ENCODE measurements at regions not wholly inside any gene's neighbourhood (a gene's known extent, or its start where the extent isn't known, plus 50 kb on each side); places are given as distances from the start of the nearest gene placed in this dataset.
"Not testable (repeated sequence)": the region's sequence is repeated elsewhere in the genome, so short reads cannot be mapped to it uniquely, and the experiment has no call there.

DNA sequence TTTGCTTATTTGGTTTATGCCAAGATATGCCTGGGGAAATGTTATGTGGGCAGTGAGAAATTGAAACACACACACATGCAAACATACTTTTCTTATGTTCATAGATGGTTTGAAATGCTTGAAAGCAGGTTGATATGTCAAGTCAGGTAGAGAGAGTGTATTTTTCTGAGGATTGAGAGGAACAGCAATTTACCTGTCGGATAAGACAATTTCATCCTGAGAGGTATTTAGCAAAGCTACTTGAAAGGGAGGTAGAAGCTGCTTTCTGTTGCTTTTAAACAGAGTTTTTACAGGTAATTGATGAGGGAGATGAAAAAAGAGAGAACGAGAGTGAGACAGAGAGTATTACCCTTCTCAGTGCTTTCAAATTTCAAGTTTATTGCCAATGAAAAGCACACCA, 854.3 kb downstream of the CDH8 start:
- no peak for DNase-seq (ENCODE audit: low spot score)

DNA sequence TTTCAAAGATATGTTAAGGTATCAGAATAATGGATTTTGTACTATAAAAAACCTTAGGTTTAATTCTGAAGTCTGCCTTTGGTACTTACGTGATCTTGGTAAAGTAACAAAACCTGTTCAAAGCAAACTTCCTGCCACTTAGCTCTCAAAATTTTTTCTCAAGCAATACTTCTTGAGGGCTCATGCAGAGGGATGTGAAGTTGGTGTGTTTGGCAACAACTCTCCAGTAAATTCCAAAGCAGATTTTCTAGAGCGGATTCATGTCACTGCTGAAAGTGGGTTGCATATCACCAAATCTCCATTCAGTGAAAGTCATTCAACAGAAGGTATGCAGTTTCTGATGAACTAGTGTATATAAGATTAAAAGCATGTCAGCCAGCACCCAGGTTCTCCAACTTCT, 856.7 kb downstream of the CDH8 start:
- no peak for DNase-seq (ENCODE audit: low spot score)

- no peak for DNase-seq (ENCODE audit: low spot score)
These were observed 870.4 kb downstream of the CDH8 start for GRCh38 chr16:61165797-61166196.

- no peak for DNase-seq (ENCODE audit: low spot score)
These were observed 885.9 kb downstream of the CDH8 start for GRCh38 chr16:61150351-61150750.

- DNase-seq (ENCODE audit: low spot score): no peak
These were observed 886.5 kb downstream of the CDH8 start for GRCh38 chr16:61149709-61150108.

DNA sequence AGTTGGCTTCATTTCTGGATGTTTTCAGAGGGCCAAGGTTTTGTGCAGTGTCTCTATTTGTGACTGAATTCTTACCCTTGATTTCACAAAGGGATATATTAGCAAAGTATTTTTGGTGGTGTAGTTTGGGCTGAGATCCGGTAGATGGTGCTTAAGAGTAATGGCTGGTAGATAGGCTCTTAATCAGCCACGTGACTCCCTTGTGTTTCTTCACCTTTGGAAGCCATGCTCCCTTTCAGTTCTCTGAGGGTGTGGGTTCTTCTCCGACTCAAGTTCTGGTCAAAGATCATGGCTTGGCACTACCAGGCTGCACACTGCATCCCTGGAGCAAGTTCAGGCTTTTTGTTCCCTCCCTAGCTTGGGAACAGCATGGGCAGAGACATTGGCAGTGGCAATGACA, 887.3 kb downstream of the CDH8 start:
- no peak for DNase-seq (ENCODE audit: low spot score)

DNA sequence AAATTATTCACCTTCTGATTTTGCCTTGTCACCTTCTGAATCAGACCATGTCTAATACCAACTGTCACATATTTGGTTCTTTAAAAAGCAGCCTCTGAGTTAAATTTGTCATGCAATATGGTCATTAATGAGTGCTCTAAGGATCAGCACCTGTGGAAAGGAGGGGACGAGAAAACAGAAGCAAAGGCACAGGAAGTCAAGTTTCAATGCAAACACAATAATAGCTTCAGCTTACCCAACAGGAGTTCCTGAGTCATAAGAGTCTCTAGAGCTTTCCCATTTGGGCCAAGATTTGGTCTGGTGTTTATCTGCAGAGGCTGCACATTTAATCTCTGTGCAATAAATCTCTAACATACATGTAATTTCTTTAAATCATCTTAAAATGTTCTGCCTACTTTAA, 889.8 kb downstream of the CDH8 start:
- DNase-seq (ENCODE audit: low spot score): no peak

- no peak for DNase-seq (ENCODE audit: low spot score)
These were observed 904.8 kb downstream of the CDH8 start for GRCh38 chr16:61131447-61131846.

DNA sequence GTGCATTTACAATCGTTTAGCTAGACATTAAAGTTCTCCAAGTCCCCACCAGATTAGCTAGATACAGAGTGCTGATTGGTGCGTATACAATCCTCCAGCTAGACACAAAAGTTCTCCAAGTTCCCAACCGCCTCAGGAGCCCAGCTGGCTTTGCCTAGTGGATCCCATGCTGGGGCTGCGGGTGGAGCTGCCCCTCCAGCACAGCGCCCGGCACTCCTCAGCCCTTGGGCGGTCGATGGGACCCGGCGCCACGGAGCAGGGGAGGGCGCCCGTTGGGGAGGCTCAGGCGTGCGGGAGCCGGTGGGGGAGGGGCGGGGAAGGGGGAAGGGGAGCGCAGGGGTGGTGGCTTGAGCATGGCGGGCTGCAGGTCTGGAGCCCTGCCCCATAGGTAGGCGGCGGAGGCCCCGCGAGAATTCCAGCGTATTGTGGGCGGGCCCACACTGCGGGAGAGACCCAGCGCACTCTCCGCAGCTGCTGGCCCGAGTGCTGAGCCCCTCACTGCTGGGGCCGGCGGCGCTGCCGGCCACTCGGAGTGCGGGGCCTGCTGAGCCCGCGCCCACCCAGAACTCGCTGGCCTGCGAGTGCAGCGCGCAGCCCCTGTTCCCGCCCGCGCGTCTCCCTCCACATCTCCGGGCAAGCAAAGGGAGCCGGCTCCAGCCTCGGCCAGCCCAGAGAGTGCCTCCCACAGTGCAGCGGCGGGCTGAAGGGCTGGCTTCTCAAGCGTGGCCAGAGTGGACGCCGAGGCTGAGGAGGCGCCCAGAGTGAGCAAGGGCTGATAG, 907.5 kb downstream of the CDH8 start:
- no peak for DNase-seq (ENCODE audit: low spot score)

DNA sequence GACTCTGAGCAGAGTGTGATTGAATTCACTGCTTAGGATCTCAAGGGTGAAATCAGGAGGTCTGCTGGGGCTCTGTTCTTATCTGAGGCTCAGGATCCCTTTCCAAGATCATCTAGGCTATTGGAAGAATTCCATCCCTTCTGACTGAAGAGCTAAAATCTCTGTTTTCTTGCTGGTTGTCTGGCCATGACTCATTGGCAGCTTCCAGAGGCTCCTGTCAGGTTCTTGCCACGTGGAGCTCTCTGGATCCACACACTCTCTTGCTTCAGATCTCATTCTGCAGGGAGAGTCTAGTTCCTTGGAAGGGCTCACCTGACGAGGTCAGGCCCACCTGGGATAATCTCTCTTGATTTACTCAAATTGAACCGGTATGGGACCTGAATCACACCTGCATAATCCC, 930.7 kb downstream of the CDH8 start:
- no peak for DNase-seq (ENCODE audit: low spot score)

- DNase-seq (ENCODE audit: low spot score): no peak
These were observed 937.7 kb downstream of the CDH8 start for GRCh38 chr16:61098505-61098904.

GRCh38 chr16:61091300-61091699, 944.9 kb downstream of the CDH8 start:
- DNase-seq (ENCODE audit: low spot score): not testable (repeated sequence)

DNA sequence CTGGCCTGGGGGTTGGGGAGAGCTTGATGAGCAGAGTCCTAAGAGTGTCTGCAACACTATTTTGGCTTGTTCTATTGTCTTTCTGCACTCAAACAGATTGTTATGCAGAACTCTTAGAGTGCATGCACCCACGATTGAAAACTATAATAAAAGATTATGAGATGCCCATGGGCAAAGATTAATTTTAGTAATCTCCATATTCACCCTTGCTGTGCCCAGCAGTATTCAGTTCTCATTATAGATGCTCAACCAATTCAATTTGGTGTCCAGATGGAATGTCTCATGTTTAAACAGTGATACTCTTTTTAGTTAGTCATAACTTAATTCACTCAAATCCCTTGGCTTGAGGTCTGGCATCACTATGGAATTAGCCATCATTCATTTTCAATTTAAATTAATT, 952.5 kb downstream of the CDH8 start:
- DNase-seq (ENCODE audit: low spot score): no peak

- DNase-seq (ENCODE audit: low spot score): no peak
These were observed 961.9 kb downstream of the CDH8 start for GRCh38 chr16:61074324-61074723.

GRCh38 chr16:61057635-61058034, 978.6 kb downstream of the CDH8 start:
- no peak for DNase-seq (ENCODE audit: low spot score)

DNA sequence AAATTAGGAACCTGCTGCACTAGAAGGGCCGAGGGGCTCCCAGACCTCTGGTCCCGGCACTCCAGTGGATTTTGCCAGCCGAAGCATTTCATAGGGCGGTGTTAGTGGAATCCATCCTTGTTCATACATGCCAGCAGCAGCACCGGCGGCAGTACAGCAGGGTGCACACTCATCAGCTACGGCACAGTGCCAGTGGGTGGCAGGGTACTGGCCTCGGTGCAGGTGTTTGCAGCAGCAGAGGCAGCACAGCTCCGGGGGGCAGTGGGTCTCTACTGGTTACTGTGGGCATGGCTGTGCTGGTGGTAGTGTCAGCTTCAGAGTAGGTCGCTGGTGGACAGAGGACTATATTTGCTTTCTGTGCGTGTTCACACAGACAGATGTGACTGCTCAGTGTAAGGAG, 985.7 kb downstream of the CDH8 start:
- no peak for DNase-seq (ENCODE audit: low spot score)

DNA sequence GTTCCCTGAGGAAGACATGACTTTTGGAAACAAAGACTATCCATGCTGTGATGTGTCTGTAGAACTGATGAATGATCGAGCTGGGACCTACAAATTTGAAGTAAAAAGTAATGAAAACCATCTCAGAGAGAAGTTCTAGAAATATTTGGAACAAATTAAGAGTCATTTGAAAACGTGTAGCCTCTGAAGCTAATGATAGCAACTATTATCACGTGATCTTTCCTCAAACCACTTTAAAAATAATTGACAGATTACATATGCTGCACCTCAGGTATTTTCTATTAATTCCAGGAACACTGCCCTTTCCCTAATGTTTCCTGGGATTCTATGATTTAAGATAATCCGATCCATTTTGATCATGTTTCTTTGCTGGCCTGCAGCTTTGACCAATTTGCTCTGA, 990.3 kb downstream of the CDH8 start:
- DNase-seq (ENCODE audit: low spot score): no peak

DNA sequence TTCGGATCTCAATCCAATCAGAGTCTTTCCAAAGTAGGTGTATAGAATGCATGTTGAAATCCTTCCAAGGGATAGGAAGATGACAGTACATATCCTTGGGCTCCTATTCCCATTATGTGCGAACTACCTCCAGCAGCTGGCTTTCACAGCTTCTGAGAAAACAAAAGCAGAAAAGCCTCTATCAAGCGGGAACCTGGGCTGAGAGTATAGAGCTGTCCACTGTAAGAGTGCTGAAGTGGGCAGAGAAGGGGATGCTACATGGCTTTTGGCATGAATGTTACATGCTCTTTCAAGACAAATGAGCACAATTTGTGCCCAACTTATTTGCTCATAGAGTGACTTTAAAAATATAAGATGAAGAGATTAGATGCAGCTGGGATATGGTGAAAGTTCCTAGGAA, 993.5 kb downstream of the CDH8 start:
- no peak for DNase-seq (ENCODE audit: low spot score)

DNA sequence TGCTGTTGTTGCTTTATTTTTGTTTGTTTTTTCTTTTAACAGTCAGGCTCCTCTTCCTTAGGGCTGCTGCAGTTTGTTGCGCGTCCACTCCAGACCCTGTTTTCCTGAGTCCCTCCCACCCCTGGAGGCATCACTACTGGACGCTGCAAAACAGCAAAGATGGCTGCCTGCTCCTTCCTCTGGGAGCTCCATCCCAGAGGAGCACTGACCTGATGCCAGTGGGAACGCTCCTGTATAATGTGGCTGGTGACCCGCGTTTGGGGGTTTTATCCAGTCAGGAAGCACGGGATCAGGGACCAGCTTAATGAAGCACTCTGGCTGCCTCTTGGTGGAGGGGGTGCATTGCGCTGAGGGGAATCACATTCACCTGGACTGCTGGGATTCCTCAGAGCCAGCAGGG, 1005.6 kb downstream of the CDH8 start:
- no peak for DNase-seq (ENCODE audit: low spot score)

GRCh38 chr16:61024180-61024900, 1011.9 kb downstream of the CDH8 start:
- DNase-seq (ENCODE audit: low spot score): no peak

- no peak for DNase-seq (ENCODE audit: low spot score)
These were observed 1021.4 kb downstream of the CDH8 start for GRCh38 chr16:61014869-61015268.

- DNase-seq (ENCODE audit: low spot score): no peak
These were observed 1028.5 kb downstream of the CDH8 start for GRCh38 chr16:61007694-61008093.

DNA sequence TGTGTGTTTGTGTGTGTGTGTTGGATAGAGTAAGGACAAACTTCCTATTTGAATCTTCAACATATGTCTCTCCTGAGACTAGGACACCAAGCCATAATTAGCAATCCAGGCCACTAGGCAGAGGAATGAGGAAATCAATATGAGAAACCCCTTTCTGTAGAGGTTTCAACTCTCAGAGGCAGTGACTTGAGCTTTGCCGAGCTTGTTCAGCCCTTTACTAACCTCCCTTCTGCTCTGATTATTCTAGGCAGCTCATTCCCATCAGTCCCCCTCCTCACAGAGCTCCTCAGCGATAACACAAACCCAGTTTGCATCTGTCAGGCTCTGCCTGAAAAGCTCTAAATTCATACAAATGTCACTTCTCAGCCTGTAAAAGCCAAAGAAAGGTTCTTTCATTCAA, 1030.3 kb downstream of the CDH8 start:
- DNase-seq (ENCODE audit: low spot score): no peak

All from Ammon's horn (tissue), 1 donor.